ENCODE measurements at regions not wholly inside any gene's neighbourhood (a gene's known extent, or its start where the extent isn't known, plus 50 kb on each side); places are given as distances from the start of the nearest gene placed in this dataset.
"Not testable (repeated sequence)": the region's sequence is repeated elsewhere in the genome, so short reads cannot be mapped to it uniquely, and the experiment has no call there.

DNA sequence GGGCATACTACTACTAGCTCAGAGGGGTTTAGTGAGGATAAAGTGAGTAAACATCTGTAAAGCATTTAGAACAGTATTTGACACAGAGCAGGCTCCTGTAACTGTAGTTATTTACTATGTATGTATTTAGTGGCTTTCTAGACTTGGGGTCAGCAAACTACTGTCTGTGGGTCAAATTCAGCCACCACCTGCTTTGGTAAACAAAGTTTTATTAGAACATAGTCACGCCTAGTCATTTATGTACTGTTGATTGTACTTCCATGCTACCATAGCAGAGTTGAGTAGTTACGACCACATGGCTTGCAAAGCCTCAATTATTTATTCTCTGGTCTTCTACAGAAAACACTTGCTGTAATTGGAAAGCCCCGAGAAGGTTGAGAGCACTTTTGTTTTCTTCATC is 248.5 kb upstream of the PLPP4 start:
- DNase-seq = no peak

DNA sequence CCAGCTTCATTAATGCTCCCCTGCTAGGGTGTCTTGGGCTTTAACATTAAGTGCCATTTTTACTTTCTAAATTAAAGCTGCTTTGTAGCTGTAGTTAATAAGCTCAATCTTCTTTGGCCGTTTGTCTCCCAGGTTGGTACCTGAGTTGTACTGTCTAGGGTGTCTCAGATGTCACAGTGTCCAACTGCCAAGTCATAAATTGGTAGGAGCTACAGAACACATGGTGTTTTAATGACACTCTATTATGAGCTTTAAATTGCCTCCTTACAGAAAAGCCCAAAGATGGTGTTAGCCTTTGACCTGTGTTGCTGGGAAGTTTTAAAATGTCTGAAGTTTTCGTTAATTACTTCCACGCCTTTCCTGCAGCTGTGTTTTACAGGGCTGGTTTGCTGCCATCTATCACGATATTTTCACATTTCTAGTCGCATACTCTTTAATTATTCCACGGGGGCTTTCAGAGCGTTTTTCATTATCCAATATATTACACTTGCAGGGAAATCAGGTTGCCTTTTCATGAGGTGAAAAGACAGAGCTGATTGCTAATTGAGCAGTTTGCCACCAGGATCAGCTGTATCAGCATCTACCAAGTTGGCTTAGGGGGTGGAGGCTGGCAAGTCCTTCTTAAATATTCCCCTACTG is 247.8 kb upstream of the PLPP4 start:
- no peak for DNase-seq

DNA sequence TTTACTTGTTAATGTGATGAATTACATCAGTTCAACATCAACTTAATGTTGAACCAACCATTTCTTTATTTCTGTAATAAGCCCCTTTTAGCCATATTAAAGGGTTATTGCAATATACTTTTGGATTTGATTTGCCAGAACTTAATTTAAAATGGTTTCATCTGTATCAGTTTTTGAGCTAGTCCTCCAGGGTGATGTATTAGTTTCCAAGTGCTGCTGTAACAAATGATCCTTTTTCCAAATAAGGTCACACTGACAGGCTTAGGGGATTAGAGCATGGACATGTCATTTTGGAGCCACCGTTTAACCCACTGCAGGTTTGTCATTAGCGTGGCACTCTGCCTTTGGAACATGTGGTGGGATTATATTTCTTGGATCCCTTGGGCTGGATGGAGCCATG is 244.8 kb upstream of the PLPP4 start:
- DNase-seq = no peak

DNA sequence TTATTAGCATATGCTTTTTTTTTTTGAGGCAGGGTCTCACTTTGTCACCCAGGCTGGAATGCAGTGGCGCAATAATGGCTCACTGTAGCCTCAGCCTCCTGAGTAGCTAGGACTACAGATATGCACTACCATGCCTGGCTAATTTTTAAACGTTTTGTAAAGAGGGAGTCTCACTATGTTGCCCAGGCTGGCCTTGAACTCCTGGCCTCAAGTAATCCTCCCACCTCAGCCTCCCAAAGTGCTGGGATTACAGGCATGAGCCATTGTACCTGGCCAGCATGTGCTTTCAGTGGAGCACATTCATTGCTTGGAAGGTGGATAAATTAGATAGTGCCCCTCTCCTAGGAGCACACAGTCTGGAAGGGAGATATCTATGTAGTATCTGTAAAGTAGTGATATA is 243.7 kb upstream of the PLPP4 start:
- not testable (repeated sequence) for DNase-seq

DNA sequence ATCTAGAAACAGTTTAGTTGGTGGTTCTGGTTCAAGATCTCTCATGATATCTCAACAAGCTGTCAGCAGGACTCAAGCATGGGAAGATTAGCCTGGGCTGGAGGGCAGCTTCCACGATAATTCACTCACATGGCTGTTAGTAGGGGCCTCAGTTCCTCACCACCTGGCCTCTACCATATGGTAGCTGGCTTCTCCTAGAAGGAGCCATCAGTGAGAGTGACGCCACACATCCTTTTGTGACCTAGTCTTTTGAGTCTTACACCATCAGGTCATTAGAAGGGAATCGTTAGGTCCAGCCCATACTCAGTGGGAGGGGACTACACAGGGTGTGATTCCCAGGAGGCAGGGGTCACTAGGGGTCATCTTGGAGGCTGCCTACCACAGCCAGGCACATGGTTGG is 239.3 kb upstream of the PLPP4 start:
- no peak for DNase-seq

DNA sequence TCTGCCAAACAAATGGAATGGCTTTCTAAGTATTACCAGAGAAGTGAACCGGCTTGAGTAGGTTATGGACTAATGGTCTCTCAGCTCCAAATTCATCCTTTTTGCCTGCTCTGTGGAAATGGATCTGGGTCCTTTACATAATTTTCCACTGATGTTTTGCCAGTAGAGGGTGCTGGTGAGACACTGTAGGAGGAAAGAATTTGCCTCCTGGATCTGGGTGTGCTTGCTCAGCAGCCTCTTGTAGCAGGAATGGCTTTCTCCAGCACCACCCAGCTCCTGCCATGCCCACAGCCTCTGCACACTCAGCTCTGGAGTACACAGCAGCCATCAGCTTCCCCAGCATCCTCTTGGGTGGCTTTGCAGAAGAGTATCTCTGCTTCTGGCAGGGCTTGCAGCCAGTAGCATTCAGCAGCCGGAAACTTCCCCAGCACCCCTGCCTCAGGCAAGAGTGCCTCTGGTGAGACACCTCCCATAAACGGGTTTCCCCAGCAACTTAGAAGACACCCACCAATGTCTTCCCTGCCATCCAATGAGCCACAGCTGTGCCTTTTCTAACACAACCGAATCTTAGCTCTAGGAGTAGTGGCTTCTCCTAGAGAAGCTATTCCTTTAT is 235.0 kb upstream of the PLPP4 start:
- peak; percentile 35 to 45 for DNase-seq

DNA sequence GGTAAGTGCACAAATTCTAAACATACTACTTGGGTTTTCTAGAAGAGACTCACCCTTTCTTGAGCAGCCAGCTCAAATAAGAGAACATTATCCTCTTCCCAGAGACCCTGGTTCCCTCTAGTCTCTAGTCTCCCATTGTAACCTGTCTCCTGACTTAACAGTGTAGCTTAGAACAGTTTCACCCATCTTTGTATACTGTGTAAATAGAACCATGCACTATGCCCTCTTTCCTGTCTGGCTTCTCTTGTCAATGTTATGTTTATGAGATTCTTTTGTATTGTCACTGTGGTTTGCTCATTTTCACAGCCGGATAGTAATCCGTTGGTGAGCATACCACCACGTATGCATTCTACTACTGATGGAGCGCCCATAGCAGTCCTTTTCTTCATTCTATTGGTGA is 227.4 kb upstream of the PLPP4 start:
- DNase-seq = no peak

DNA sequence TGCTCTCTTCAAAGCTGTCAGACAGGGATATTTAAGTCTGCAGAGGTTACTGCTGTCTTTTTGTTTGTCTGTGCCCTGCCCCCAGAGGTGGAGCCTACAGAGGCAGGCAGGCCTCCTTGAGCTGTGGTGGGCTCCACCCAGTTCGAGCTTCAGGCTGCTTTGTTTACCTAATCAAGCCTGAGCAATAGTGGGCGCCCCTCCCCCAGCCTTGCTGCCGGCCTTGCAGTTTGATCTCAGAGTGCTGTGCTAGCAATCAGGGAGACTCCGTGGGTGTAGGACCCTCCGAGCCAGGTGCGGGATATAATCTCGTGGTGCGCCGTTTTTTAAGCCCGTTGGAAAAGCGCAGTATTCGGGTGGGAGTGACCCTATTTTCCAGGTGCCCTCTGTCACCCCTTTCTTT is 217.3 kb upstream of the PLPP4 start:
- not testable (repeated sequence) for DNase-seq

DNA sequence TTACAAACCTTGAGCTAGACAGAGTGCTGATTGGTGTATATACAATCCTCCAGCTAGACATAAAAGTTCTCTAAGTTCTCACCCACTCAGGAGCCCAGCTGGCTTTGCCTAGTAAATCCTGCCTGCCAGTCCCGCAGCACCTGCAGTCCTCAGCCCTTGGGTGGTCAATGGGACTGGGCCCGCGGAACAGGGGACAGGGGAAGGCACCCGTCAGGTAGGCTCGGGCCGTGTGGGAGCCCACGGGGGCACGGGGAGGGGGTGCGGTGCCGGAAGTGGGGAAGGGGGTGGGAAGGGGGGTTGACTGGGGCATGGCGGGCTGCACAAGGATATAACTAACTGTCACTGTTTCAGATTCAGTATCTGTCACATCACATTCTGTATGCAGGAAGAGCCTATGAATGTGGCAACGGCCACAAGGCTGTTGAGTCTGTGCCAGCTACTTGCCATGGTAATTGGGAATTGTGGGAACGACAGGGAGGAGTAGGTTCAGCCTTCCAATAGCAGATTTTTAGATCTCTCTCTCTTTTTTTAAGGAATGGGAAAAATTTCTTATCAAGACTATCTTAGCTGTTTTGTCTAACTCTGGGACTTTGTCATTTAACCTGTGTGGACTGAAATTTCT is 205.1 kb upstream of the PLPP4 start:
- no peak for DNase-seq

DNA sequence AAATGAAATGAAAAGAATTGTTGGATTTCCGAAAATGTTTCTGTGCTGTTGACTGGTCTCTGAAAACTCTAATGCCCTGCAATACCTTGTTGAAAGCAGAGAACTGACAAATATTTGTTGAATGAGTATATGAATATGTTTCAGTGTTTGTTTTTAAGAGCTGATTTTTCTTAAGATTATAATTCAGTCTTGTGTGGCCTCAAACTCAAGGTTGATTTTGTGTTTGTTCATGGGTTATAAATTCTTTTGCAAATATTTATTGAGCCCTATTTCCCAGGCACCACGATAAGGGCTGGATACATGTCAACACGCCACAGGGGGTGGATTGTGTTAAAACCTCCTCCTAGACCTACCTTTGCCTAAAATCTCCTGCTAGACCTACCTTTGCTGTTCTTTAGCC is 203.9 kb upstream of the PLPP4 start:
- DNase-seq = no peak

DNA sequence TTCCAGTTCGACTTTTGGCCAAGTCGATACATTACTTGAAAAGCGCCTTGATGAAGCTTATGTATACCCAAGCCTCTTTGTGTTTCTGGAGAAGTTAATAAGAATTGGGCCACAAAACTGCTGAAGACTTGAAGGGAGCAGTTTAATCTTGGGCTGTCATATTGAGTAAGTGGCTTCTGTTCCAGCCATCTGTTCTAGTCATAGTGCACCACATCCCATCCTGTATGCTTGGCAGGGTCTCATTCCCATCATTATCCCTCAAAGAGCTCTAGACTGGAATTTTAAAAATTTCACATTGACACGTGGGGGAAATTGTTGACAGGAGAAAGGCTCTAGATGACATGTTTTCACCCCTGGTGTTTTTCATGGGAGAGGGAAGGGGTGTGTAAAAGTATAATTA is 196.6 kb upstream of the PLPP4 start:
- no peak for DNase-seq

DNA sequence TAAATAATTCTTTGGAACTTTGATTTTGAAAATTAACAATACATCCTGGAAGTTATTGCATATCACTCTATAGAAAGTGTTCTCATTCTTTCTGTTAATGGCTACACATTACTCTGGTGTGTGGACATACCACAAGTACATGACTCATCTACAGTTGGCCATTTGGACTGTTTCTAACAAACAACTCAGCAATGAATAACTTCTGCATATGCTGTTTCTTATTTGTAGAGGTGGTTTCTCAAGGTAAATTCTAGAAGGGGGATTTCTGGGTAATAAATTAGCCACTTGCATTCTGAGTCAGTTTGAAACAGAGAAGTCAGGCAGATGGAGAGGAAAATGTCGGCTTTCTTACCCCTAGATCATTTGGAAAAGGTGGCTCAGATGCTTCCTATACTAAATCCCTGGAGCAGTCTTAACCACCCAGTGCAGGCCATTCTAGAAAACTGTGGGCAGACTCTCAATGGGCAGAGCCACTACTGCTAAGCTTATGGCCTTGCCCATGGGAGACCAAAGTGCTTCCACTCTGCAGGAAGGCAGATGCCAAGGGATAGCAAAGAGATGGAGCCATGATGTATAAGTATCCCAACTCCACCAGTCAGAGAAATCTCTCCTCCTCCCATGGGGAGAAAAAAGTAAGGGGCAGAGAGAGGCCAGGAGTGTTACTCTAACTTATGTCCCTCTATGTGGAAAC is 194.0 kb upstream of the PLPP4 start:
- DNase-seq = no peak

DNA sequence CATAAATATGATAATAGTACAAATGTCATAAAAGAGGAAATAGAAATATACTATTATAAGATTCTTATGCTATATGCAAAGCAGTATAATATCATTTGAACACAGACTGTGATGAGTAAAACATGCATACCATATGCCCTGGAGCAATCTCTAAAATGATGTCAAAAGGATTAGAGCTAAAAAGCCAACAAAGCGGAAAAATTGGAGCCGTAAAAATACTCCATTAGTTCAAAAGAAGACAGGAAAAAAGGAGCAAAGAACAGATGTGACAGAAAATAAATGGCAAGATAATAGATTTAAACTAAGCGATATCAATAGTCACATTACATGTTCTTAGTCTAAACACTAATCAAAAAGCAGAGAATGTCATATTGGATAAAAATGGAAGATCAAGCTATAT is 191.0 kb upstream of the PLPP4 start:
- no peak for DNase-seq

DNA sequence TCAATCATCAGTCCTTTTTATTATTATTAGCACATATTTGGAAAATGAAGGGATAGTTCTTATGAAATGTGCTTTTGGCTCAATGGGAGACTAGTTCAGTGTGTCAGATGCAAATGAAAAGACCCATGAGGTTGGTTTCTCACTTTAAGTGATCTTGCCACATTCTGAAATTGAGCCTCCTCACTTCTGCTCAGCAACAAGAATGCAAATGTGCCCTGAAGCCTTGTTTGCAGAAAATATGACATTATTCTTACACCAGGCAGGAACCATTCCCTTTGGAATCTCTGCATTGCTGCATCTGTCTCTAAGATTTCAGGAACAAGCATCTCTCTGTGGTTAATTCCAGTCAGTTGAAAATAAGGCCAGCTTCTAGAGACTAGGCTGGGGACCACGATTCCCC is 186.1 kb upstream of the PLPP4 start:
- no peak for DNase-seq

DNA sequence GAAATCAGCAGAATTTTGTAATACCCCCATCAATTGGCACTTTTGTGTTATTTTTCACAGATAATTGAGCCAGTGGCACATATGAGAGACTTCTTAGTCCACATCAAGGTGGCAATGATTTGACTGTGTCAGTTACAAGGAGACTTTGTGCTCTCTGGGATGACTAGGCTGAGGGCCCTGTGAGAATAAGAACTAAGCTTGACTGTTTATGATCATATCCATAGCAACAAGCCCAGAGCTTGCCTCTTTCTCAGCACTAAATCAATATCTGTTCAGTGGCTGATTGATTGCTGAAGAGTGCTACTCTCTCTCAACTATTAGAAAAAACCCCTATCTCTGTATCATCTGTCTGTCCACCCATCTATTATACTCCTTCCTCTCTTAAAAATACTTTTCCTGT is 185.3 kb upstream of the PLPP4 start:
- no peak for DNase-seq

DNA sequence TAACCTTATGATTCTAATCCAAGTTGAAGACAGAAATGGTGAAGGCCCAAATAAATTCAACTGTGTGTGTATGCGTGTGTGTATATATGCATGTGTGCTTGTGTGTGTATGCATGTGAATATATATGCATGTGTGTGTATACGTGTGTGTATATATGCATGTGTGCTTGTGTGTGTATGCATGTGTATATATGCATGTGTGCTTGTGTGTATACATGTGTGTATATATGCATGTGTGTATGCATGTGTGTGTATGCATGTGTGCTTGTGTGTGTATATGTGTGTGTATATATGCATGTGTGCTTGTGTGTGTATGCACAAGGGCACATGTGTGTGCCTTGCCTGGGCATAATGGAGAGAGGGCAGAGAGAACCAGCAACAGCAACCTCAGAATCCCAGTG is 184.7 kb upstream of the PLPP4 start:
- no peak for DNase-seq

DNA sequence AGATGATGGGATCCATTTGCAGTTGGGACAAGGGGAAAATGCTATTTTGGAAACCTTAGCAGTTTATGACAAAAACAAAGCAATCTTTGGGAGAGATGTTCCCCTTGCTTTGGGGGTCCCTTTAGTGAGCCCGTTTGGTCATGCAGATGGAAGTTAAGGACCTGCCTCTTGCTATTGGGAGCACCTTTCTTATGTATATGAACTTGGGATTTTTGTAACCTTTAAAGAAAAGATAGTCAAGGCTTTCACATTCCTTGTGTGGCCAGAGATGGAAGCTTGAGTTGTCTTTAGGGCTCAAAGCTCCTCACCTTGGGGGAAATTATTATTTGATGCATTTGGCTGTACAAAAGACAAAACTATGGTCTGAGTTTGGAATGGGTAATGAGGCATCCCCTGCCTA is 179.0 kb upstream of the PLPP4 start:
- no peak for DNase-seq

DNA sequence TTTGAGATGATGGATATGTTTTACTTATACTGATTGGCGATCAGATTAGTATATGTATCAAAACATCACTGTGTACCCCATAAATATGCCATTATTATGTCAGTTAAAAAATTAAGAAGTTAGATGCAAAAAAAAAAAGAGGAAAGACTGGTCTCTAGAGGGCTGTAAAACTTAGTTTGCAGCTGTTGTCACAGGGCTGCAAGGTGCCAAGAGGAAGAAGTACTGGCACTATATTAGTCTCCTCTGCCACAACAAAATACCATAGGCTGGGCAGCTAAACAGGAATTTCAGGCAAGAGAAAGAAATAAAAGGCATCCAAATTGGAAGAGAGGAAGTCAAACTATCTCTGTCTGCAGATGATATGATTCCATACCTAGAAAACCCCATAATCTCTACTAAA is 177.8 kb upstream of the PLPP4 start:
- DNase-seq = no peak

DNA sequence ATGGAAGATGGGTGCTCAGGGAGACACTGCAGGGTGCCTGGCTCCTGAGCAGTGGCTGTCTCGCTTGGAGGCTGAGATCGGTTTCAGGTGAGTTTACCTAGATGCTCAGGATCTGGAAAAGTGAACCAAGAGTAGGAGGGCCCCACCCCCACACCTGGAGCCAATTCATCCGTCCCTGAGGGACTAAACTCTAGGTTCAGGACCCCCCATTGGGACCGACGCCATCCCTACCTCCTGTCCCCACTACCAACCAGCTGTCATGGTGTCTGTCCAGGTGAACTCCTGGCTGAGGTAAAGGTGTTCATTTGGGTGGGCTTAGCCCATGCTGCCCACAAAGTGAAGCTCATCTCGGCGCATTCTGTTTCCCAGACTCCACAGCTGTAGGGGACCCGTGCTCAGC is 174.6 kb upstream of the PLPP4 start:
- no peak for DNase-seq

DNA sequence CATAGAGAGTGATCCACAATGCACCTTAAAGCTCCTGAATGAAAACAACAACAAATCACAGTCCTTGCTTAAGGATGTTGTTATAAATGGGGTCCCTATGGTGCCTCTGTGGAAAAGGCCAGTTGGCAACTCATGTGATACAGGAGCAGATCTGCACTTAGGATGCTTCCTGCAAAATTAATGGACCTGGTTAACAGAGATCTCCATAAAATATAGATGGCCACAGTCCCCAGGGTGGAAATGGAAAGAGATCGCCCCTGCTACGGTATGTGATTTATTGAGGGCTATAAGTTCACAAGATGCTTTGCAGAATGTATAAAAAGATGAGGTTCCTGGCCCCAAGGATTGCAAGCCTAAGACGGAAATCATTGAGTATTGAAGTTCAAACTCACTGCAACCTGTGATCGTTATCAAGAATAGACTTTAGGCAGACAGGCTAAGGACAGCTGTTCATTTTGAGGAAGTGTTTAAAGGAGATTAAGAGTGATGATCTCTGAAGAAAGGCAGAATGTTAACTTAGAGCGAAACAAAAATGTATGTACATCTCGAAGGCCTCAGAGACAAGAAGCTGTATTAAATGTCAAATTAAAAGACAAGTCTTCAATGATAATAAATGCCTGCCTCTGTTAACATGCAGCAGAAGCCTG is 174.1 kb upstream of the PLPP4 start:
- no peak for DNase-seq

DNA sequence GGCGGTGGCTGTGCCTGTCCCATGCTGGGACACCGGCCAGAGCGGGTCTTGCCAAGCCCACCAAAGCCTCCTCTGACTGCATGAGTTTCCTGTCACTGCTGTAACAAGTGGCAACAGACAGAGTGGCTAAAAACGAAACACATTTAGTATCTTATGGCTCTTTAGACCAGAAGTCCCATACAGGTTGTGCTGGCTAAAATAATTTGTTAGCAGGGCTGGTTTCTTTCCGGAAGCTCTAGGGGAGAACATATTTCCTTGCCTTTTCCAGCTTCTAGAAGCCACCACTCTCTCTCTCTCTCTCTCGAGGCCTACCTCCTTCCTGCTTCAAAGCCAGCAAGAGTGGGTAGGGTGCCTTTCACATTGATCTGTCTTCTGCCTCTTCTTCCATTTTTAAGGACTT is 171.6 kb upstream of the PLPP4 start:
- no peak for DNase-seq

DNA sequence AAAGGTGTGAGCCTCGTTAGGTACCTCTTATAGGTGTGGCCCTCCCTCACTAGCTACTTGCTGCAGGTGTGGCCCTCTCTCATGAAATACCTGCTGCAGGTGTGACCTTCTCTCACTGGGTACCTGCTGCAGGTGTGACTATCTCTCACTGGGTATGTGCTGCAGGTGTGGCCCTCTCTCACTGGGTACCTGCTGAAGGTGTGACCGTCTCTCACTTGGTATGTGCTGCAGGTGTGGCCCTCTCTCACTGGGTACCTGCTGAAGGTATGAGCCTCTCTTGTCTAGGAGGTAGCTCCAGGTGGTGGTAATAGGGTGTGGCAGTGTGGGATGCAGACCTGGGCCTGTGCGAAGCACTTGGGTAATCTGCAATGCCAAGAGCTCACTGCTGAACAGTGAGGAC is 170.7 kb upstream of the PLPP4 start:
- no peak for DNase-seq

DNA sequence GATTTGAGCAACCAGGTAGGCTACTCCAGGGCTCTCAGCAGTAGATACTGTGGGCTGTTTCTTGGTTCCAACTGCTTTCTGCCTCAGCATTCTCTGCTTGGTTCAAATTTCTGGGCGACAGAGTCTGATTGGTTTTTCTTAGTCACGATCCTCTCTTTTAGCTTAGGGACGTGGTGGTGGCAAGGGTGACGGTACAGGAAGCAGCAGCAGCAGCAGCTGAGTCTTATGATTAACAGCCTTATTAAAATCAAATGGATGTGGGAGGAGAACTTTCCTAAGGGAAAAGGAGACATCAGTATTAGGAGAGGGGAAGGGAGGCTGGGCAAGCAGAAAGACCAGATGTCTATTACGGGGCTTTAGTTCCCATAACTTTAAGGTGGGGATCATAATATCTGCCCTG is 156.5 kb upstream of the PLPP4 start:
- DNase-seq = no peak

DNA sequence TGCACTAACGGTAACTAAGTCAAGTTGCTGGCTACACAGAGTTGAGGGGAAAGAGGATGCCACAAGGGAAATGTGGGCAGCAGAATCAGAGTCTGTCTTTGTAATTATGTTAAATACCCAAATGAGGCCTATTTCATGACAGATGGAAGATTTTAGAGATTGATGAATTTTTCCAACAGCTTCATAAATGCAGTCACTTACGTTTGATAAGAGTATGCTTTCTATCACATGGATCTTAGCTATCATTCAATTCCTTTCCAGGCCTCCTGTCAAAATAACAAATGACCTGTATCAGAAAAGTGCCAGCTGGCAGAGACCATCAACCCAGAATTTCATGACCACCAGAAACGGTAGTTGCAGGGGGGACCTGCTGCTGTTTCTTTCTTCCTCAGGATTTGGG is 148.4 kb upstream of the PLPP4 start:
- no peak for DNase-seq

All from AML-193 (cell line).